HG03108 (cell line): ENCODE measurements at regions not wholly inside any gene's neighbourhood (a gene's known extent, or its start where the extent isn't known, plus 50 kb on each side); places are given as distances from the start of the nearest gene placed in this dataset.

Experiments
- ATAC-seq: cut with Tn5 transposase; IDR thresholded peaks from one replicate; pipeline ENCODE4 v1.9.1; 2021; ENCODE audit warnings: moderate library complexity; ENCODE audit not compliant: unreplicated experiment

DNA sequence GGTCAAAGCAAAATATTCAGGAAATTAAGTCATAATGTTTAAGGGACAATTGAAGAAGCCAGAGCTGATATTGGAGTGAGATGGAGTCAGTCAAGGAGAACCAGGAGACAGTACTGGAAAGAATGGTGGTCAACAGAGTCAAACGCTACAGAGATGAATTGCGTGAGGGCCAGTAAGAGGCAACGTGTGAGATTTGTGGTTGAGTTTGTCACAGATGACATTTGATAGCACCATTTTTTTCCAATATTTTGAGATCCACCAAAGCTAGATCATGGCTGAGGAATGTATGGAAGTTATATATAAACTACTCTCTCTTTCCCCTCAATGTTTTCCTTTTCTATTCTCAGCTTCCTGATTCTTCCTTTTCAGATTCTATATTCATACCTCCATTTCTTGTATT is 375.1 kb upstream of the ROBO2 start:
- no peak for ATAC-seq

DNA sequence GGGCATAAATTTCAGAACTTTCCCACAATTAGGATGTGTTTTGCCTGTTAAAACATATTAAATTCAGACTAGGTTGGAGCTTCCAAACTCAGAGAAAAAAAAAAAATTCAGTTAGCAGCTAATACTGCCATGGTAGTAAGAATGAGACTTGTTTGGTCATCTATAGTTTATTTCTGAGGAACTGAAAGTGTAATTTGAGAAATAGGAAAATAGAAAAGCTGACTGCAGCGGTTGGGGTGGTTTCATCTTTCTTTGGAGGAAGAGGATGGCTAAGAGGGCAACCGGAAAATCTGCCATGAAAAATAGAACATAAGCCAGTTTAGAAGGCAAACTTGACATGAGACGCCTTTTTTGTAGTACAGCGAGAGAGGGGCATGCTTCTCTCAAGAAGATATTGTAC is 371.2 kb upstream of the ROBO2 start:
- ATAC-seq, result no peak

DNA sequence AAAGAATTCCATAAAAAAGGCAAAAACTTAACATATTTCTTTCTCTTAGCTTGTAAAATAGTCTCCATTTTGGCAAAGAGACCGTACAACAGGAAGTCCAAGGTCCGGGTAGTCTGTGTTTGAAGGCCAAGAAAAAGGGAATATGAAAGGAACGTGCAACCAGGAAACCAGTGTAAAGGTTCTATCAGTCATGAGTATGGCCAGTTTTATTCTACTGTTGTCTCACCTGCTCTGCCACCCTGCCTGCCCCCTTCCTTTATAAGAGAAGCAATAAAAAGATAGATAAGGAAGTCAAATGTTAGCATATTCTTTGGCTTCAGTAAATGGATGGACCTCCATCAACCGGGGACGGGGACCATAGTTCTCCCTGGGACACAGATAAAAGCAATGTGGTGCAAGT is 370.6 kb upstream of the ROBO2 start:
- no peak for ATAC-seq

DNA sequence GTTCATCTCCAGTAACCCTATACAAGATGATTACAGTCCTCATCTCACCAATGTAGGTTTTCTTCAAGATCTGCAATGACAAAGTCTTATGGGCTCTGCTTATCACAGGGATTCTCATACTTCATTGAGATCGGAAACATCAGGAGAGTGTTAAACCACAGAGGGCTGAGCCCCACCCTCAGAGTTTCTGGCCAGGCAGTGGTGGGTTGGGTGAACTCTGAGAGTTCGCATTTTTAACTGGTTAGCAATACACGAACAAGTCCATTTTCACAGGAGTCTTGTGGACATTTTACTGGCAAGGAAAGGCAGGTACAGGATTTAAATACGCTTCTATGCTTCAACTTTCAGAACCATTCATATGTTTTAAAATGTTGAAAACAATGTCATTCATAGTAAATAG is 366.7 kb upstream of the ROBO2 start:
- no peak for ATAC-seq

DNA sequence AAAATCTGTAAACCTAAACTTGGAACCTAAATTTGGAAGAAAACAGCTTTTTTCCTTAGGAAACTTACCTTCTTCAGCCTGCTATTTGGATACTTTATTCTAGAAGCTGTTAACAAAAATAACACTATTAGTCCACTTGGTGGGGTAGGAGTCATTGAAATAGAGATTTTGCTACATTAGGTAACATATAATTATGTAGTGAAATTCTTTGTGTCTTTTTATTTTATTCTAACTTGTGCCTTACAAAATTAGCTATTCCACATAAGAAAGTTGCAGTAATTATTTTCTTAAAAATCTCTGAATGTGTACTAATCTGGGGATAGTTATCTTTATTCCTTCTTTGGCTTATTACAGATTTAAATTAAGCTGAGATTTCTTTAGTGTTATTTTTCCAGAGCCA is 360.4 kb upstream of the ROBO2 start:
- ATAC-seq, result no peak

DNA sequence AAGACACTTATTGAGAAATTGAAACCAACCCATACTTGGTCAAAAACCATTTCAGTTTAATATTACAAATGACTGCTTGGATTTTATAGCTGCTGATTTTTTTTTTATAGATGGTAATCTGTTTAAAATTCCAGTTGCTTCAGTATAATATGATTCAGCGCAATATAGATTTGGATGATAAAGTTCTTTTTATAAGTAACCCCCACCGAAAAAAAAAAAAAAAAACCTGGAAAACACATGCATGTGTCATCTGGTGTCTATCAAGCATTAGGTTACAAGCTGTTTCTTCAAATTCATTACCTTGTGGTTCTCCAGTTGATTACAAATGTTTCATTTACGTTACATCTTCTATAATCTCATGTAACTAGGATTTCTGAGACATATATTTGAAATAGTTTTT is 356.6 kb upstream of the ROBO2 start:
- ATAC-seq, result no peak

DNA sequence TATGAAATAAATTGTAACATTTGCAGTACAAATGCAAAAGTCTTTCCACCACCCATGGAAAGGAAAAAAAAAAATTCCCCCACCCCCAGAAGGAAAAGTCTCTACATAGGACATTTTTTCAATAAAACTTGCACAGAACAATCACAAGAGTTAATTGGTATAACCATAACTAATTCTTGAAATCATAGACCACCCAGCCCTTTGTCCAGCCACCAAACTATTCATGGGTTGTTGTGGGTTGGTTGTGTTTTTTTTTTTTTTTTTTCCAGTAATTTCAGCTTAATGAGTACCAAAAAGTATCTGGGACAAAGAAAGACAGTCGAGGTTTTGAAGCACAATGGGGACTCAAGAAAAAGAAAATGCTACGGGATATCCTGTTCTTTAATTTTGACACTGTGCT is 355.0 kb upstream of the ROBO2 start:
- no peak for ATAC-seq

DNA sequence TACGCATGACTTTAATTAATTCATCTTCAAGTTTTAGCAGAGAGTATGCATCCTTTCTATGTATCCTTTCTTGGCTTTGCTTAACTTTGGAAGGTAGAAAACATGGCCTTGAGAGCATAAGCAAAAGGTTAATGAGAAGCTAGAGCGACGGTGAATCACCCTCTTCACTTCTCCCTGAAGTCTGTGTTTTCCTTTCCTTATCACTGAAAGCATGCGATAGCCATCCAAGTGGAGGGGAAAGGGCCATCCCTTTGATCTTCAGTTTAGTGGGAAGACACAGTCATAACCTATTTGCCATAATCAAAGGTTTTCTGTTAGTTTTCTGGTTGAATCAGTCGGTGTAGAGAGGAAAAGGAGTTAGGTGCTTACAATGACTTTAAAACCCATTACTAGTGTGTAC is 354.0 kb upstream of the ROBO2 start:
- ATAC-seq, result no peak

DNA sequence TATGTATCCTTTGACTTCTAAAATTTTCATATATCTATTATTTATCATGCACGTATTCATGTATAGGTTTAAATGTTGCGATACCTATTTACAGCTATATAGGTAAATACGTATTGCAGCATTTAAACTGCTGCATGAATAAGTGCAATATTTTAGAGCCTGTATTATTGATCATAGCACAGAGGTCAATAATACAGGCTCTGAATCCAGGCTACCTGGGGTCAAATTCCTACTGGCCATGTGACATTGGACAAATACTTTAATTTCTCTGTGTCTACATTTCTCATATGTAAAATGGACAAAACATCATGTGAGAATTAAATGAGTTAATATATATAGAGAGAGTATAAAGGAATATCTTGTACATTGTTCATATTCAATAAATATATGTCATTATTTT is 352.9 kb upstream of the ROBO2 start:
- no peak for ATAC-seq

DNA sequence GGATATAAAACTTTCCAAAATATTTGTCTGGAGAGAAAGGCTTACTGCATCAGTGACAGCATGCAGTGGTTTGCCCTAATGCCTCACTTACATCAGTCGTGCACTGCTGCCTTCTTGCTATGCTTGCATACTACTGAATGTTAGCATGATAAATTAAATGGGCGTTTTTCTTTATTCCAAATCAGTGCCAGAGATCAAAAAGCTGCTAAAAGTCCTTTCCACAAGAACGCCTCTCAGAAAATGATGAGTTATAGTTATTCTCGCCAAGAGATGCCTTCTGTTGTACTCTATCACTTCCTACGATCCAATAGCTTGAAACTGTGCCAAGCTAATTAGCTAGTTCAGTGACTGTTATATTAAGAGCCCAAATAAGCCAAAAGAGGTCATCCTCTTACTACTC is 345.8 kb upstream of the ROBO2 start:
- ATAC-seq, result no peak

DNA sequence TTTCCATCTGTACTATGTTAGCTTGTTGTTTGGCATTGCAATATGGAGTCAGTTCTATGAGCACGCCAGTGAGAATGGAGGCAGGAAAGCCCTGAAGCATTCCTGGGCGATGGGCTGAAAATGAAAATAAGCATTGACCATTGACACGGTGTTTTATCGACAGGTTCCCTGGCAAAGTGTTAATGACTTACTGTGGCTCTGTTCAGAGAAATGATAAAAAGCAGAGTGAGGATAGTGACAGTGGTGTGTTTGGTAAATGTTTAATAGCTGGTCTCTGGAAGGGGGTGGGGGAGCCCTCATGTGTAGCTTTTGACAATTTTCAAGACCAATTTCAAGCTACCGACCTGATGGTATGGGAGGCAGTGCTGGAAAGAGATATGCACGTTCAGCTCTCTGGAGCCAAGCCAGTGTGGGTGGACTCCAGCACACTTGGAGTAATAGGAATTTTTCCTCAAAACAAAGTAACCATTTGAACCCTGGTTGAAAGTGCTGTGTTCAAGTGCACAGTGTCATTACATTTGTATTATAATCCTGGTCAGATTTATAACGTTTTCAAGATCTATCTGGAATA is 341.7 kb upstream of the ROBO2 start:
- ATAC-seq, result no peak

DNA sequence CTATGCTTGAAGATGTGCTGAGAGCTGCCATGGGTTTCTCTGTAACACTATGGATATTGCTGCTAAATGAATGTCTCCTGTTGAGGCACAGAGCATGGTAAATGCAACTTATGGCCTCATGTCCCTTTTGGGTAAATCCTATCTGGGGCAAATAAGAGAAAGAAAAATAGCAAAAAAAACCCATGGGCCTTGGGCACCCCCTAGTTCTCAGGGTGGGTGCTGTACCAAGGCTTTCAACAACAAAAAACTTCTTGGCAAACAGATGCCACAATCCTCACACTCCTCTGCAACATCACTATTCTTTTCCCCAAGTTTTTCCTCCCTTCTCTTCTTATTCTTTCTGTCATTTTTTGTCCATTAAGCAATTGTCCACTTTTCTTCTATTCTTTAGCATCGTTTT is 340.1 kb upstream of the ROBO2 start:
- no peak for ATAC-seq

DNA sequence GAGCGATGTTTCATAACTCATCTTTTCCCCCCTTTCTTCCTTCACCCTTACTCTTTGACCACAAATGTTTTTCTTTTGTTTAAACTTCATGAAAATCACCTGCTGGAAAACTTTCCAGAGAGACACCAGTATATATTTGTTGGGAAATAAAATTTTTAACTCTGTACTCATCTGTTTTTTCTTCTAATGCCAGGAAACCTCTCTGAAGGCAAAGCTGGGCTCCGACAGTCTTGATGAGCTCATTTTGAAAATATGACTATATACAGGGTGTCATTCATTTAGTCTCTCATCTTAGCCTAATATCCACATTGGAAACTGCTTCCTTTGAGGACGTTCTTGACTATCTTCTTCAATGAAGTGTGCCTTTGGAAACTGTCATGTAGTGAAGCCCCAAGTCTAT is 339.6 kb upstream of the ROBO2 start:
- ATAC-seq, result no peak

DNA sequence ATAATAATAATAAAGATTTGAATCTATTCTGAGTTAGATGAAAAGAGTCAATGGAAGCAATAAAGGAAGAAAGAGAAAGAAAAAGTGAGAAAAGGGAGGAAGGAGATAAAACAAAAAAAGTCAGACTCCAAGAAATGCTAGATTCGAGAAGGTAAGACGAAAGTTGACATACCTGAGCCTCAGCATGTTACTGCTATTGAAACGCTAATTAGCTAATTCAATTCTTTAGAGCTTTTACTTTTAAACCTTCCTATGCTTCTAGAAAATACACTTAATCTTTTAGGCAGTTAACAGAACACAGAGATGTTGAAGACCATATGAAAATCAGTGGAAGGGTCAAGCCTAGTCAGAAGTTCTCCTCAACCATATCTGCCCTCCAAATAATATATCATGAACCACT is 337.2 kb upstream of the ROBO2 start:
- ATAC-seq, result no peak

DNA sequence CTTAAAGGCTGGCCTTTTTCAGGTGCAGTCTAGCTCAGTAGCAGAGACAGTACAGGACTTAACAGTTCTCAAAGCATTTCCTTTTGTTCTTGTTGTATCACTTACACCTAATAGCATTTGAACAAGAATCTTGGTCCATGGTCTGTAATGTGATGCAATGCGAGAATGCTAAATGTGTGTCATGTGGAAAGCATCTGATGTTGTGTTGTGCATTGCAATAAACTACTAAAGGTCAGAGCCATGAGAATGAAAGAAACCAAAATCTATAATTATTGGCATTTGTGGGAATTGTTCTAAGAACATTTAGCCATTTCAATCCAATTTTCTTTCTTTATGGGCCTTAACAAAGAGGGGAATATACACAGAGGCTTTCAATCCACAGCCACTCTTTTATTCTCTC is 324.5 kb upstream of the ROBO2 start:
- no peak for ATAC-seq

DNA sequence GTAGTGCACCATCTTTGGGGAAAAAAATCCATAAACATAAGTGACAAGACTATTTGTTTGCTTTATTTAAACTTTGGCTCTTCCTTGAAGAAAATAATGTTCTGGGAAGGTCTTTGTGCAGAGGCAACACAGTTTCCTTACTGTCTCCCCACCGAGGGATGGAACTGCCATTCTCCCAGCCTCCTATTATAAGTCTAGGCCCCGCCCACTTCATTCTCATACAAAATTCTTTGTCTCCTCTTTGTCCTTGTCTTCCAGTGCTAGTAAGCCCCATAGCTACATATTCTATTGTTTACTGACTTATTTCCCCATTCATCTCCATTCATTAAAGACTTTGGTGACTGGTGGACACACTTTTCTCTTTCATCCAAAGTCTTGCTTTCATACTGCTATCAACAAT is 316.5 kb upstream of the ROBO2 start:
- no peak for ATAC-seq

DNA sequence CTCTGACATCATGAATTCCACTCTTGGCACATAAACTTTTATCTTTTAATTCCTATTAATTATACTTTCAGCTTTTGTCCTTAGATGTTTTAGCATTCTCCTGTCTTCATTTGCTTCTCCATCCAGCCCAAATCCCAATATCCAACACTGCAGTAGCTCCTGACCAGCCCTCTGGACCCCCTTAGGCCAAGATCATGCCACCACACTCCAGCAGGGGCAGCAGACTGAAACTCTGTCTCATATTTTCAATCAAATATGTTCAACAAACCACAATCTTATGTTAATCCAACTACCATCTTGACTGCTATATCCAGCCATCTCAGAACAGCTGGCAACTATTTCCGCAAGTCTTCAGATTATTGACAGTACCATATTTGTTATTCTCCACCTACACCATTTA is 315.8 kb upstream of the ROBO2 start:
- no peak for ATAC-seq

DNA sequence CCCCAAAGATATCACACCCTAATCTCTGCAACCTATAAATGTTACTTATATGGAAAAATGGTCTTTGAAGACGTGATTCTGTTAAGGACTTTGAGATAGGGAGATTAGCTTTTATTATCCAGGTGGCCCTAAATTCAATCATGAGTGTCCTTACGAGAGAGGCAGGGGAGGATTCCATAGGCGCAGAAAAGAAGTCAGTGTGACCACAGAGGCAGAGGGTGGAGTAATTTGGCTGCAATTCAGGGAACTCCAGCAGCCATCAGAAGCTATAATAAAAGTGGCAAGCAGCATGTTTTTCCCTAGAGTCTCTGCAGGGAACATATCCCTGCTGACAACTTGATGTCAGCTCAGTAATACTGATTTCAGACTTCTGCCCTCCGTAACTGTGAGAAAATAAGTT is 315.2 kb upstream of the ROBO2 start:
- ATAC-seq, result no peak

DNA sequence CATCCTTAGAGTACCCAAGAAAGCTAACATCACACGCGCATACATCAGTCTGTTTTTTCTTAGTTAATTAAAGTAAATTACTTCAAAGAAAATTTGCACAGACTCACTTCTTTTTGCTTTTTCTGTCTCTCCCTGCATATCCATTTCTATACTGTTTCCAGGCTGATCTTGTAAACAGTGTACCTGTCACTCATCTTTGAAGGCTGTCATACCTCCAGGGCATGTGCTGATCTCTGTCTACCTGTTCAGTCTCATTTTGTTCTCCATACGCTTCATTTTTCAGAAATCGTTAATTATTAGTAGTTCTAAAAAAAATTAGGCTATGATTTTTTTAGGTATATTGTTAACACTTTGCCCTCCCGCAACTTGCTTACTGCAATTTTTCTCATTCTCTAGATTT is 313.9 kb upstream of the ROBO2 start:
- no peak for ATAC-seq

DNA sequence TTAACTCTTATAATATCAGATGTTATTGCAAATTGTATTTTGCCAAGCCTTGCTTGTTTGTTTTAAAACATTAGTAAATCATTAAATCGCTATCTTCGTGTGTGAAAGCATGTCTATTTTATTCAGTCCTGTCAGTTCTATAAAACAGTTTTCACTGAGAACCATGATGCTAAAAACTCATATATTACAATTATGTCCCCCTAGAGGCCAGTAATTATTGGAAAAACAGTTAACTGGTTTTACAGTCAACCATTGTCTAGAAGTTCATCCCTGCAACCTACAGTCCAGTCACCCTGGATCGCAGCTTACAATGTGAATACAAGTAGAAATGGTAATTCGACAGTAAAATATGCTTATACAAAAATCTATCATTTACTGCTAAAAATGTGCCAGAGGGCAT is 311.5 kb upstream of the ROBO2 start:
- ATAC-seq, result no peak

DNA sequence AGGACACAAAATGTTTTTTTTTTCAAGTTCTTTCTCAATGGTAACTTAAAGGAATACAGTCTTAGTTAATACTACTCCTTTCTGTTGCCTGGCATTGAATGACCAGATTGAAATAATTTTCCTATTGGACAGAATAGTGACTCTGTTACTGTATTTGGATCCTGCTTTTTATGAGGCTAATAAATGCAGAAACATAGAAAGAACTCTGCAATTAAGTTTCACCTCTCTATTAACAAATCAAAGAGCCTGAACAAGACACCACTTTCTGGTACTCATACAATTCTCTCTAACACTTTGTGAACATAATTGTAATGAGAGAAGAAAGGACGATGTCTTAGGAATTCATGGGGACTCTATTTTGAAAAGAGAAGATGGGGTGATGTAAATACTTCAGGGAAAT is 308.4 kb upstream of the ROBO2 start:
- no peak for ATAC-seq

DNA sequence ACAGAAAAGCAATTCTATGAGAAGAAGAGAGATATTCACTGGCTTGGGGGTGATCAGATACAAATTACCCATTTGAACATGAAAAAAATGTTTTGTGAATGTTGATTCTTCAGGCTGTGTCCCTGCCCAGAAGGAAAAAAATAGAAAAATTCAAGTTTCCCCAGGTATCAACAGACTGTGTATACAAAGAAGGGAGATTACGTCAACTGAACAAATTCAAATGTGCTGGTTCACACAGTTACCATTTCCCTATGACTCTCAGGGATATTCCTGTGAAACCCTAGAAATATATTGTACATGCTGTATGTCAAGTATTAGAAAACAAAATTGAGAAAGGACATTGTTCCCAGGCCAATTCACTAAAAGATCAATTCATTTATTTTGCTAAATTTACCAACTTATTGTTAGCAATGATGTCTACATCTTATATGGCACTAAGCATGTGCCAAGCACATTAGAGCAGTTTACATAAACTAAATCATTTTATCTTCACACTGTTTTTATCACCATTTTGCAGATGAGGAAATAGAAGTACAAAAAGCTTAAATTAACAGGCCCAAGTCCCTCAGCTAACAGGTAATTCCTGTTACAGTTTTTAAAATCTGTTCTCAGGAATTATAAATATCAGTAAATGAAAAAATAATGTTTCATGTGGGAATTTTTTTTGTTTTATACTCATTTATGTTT is 306.7 kb upstream of the ROBO2 start:
- no peak for ATAC-seq

DNA sequence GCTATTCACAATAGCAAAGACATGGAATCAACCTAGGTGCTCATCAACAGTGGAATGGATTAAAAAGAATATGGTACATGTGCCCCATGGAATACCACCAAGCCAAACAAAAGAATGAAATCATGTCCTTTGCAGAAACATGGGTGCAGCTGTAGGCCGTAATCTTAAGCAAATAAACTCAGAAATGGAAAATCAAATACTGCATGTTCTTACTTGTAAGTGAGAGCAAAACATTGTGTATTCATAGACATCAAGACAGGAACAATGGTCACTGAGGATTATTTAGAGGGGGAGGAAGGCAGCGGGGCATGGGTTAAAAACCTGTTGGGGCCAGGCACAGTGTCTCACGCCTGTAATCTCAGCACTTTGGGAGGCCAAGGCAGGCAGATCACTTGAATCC is 304.7 kb upstream of the ROBO2 start:
- no peak for ATAC-seq
